ES-I3 (cell line): ENCODE measurements at regions not wholly inside any gene's neighbourhood (a gene's known extent, or its start where the extent isn't known, plus 50 kb on each side); places are given as distances from the start of the nearest gene placed in this dataset.

Experiments used
- H3K36me3 ChIP-seq: 2 replicates; pipeline ENCODE4 v1.6.1; 2013; ENCODE audit warnings: mild to moderate bottlenecking, low read length, control low read depth, moderate library complexity; ENCODE audit not compliant: insufficient read depth
- H3K4me1 ChIP-seq: 2 replicates; pipeline ENCODE4 v1.6.1; 2013; ENCODE audit warnings: mild to moderate bottlenecking, control low read depth, low read length; ENCODE audit not compliant: insufficient read depth
- H3K9ac ChIP-seq: 2 replicates; pipeline ENCODE4 v1.6.1; 2013; ENCODE audit warnings: low read depth, mild to moderate bottlenecking, low read length, moderate library complexity
- H3K9me3 ChIP-seq: 2 replicates; pipeline ENCODE4 v1.6.1; 2013; ENCODE audit warnings: mild to moderate bottlenecking, low read length, moderate library complexity; ENCODE audit not compliant: control insufficient read depth, insufficient read depth

- no peaks in the 10 kb centered on the region for H3K9me3 ChIP-seq
- H3K9ac ChIP-seq = no peak overlapping the region
- no peaks in the 10 kb centered on the region for H3K4me1 ChIP-seq
- no peaks in the 10 kb centered on the region for H3K36me3 ChIP-seq
Measured at GRCh38 chr11:115716080-115716479, 211.9 kb upstream of the CADM1 start.

GRCh38 chr11:115715251-115715770 lies 211.1 kb upstream of the CADM1 start:
- Histone ChIP-seq H3K9me3 (no peaks in the 10 kb centered on the region), H3K9ac (no peak overlapping the region), H3K36me3 (no peaks in the 10 kb centered on the region), H3K4me1 (no peaks in the 10 kb centered on the region)

- Histone ChIP-seq H3K4me1 (no peaks in the 10 kb centered on the region), H3K9me3 (no peaks in the 10 kb centered on the region), H3K36me3 (no peaks in the 10 kb centered on the region), H3K9ac (no peak overlapping the region)
Measured at GRCh38 chr11:115712296-115712695, 208.1 kb upstream of the CADM1 start.

DNA sequence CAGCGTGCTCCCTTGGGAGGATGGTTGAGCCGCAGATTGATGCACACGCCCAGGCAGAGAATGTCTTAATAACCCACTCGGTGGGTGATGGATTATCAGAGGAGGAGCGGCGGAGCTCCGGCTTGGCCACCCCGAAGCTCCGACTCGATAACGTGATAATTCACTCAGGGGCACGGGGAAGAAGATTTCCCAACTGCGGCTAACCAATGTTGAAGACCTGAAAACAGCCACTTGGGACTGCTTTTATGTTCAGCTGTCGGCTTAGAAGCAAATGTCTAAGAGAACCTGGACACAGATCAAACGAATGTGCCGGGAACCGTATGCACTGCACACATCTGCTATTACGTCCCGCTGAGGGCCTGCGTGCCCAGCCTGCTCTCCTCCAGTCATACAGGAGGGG lies 206.8 kb upstream of the CADM1 start:
- H3K9ac ChIP-seq = no peak overlapping the region
- no peaks in the 10 kb centered on the region for H3K4me1 ChIP-seq
- H3K36me3 ChIP-seq = no peaks in the 10 kb centered on the region
- no peaks in the 10 kb centered on the region for H3K9me3 ChIP-seq

GRCh38 chr11:115710426-115710825 lies 206.2 kb upstream of the CADM1 start:
- H3K36me3 ChIP-seq = no peaks in the 10 kb centered on the region
- no peak overlapping the region for H3K9ac ChIP-seq
- H3K9me3 ChIP-seq = no peaks in the 10 kb centered on the region
- no peaks in the 10 kb centered on the region for H3K4me1 ChIP-seq

GRCh38 chr11:115709297-115709696 lies 205.1 kb upstream of the CADM1 start:
- no peak overlapping the region for H3K9ac ChIP-seq
- no peaks in the 10 kb centered on the region for H3K36me3 ChIP-seq
- no peaks in the 10 kb centered on the region for H3K4me1 ChIP-seq
- no peaks in the 10 kb centered on the region; the same call in 1 of the 2 replicates for H3K9me3 ChIP-seq

- Histone ChIP-seq H3K36me3 (no peaks in the 10 kb centered on the region), H3K9me3 (no peaks in the 10 kb centered on the region; the same call in 1 of the 2 replicates), H3K9ac (no peak overlapping the region), H3K4me1 (no peaks in the 10 kb centered on the region)
Measured at GRCh38 chr11:115707180-115707905, 203.1 kb upstream of the CADM1 start.

DNA sequence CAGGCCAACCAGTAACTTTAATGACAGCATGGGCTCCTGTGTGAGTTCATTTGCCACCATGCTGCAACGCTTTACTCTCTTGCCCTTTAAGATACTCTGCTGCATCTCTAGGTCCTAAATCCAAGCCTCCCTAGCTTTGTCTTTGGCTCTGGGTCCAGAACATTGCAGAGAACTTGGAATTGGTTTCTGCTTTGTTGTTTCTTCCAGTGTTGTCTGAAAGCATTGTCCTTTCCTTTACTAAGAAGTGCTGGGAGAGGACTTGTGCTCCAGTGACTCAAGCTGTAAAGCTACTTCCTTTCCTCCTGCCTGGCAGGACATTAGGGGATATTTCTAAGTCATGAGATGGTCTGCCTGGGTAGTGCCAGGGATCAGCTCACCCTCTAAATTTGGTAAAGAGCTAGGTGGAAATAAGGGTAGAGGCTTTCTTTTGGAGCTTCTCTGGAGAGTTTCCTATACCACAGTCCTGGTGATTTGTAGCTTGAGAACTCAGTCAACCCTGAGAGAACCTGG lies 202.5 kb upstream of the CADM1 start:
- Histone ChIP-seq H3K9me3 (no peaks in the 10 kb centered on the region; the same call in 1 of the 2 replicates), H3K4me1 (no peaks in the 10 kb centered on the region), H3K36me3 (no peaks in the 10 kb centered on the region), H3K9ac (no peak overlapping the region)

DNA sequence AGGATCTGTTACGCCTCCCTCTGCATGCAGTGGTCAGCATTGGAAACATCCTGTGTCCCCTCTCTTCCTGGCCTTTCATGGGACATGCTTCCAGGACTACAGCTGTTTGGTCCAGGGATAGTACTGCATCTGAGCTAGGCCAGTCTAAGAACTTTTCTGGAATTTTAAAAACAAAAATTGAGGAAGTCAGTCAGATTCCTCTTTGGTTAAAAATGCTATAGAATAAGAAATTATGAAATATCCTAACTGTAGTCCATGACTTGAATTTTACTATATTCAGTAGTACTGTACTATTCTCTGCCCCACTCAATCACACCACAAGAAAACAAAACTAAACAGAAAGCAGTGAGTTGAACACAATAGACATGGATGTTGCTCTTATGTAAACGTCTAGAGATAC lies 201.0 kb upstream of the CADM1 start:
- H3K9ac ChIP-seq = no peak overlapping the region
- H3K36me3 ChIP-seq = no peaks in the 10 kb centered on the region
- H3K9me3 ChIP-seq = no peaks in the 10 kb centered on the region; the same call in 1 of the 2 replicates
- no peaks in the 10 kb centered on the region for H3K4me1 ChIP-seq

GRCh38 chr11:115700981-115701875 lies 197.0 kb upstream of the CADM1 start:
- Histone ChIP-seq H3K36me3 (no peaks in the 10 kb centered on the region), H3K9me3 (no peaks in the 10 kb centered on the region; the same call in 1 of the 2 replicates), H3K9ac (no peak overlapping the region), H3K4me1 (no peaks in the 10 kb centered on the region; the same call in 1 of the 2 replicates)

- H3K36me3 ChIP-seq = no peaks in the 10 kb centered on the region
- no peaks in the 10 kb centered on the region; the same call in 1 of the 2 replicates for H3K4me1 ChIP-seq
- H3K9me3 ChIP-seq = no peaks in the 10 kb centered on the region; the same call in 1 of the 2 replicates
- no peak overlapping the region for H3K9ac ChIP-seq
Measured at GRCh38 chr11:115700496-115700895, 196.3 kb upstream of the CADM1 start.

- no peak overlapping the region for H3K9ac ChIP-seq
- no peaks in the 10 kb centered on the region for H3K36me3 ChIP-seq
- no peaks in the 10 kb centered on the region; the same call in 1 of the 2 replicates for H3K9me3 ChIP-seq
- no peaks in the 10 kb centered on the region; the same call in 1 of the 2 replicates for H3K4me1 ChIP-seq
Measured at GRCh38 chr11:115699733-115700132, 195.5 kb upstream of the CADM1 start.

DNA sequence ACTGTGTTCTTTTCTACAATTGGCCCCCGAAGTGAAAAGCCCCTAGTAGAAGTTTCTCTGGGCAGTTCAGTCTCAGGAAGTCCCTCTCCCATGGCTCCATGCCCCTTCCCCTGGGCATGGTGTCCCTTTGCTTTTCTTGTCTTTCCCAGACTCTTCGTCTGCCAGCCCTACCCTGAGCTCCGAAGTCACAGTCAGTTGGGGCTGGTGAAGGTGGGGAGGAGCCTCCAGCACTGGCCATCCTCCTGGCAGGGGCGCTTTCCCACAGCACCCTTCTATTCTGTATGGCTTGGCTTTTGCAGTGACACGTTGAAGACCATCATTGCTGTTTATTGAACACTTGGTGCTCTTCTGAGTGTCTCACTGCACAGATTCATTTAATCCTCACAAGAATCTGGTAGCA lies 195.1 kb upstream of the CADM1 start:
- Histone ChIP-seq H3K9ac (no peak overlapping the region), H3K9me3 (no peaks in the 10 kb centered on the region), H3K36me3 (no peaks in the 10 kb centered on the region), H3K4me1 (no peaks in the 10 kb centered on the region; the same call in 1 of the 2 replicates)

- no peak overlapping the region for H3K9ac ChIP-seq
- no peaks in the 10 kb centered on the region for H3K9me3 ChIP-seq
- H3K36me3 ChIP-seq = no peaks in the 10 kb centered on the region
- no peaks in the 10 kb centered on the region; the same call in 1 of the 2 replicates for H3K4me1 ChIP-seq
Measured at GRCh38 chr11:115698243-115698642, 194.0 kb upstream of the CADM1 start.
